NCI-H748 (cell line): ENCODE measurements at regions not wholly inside any gene's neighbourhood (a gene's known extent, or its start where the extent isn't known, plus 50 kb on each side); places are given as distances from the start of the nearest gene placed in this dataset.

ENCODE experiments used
- DNase-seq: peaks from one replicate; lab custom pipeline; 2025; ENCODE audit not compliant: unreplicated experiment; lab: John Stamatoyannopoulos, UW

DNA sequence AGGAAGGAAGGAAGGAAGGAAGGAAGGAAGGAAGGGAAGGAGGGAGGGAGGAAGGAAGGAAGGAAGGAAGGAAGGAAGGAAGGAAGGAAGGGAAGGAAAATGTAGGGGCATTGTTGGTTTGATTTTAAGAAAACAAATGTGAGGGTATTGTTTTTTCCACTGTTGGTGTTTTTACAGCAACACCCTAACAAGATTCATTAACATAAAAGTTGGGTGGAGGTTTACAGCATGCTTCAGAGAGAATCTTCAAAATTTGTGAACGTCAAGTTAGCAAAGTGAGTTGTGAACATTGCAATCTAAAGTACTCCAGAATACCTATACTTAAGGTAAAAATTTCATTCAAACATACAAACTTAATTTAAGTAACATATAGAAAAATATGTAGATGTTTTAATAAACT, 200.2 kb upstream of the ID4 start:
- no peak for DNase-seq

DNA sequence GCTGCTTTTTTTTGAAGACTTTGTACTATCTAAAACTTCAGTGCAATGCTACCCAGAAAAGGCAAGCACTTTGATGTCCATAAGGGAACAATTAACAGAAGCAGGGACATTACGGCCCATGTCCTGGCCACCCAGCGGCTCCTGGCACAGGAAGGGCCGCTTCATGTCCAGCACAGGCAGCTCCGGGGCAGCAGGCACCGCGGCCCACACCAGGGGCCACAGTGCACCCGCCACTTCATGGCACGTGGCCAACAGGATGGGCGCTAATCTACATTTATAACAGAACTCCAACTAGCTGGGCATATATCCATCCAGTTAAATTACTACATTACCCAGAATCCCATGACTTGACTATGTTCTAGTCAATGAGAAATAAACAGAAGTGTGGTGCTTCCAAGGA, 198.2 kb upstream of the ID4 start:
- no peak for DNase-seq

DNA sequence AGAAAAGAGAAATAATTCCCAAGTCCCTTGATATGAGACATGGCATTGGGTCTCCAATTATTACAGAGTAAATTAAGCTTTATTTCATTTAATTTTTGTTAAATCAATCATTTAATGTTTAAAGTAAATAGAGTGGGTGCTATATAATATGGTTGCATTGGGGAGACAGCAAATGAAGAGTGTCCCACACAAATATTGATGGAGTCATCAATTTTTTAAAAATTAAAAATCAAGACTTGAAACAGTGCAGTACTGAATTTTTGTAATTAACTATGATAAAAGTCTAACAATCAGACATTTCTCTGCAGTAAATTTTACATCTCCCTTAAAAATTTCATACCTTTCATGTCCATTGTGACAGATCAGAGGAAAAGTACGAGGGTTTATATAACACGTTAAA, 193.9 kb upstream of the ID4 start:
- DNase-seq, result no peak

DNA sequence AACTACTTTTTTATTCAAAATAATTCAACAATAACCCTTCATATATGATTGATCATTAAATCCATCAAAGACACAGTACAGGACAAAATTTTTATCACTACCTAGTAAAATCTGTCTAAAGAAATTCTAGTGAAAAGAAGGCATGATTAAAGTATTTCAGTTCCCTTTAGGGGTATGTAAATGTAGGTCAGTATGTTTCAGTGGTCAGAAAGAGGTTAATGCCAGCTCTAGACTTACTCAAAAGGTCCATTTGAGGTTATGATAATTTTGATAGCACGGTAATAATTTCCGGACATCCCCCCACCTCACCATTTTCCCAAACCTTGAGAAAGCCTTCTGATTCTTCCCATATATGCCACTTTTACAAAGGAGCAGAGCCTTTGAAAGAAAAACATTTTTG, 193.5 kb upstream of the ID4 start:
- DNase-seq, result no peak

DNA sequence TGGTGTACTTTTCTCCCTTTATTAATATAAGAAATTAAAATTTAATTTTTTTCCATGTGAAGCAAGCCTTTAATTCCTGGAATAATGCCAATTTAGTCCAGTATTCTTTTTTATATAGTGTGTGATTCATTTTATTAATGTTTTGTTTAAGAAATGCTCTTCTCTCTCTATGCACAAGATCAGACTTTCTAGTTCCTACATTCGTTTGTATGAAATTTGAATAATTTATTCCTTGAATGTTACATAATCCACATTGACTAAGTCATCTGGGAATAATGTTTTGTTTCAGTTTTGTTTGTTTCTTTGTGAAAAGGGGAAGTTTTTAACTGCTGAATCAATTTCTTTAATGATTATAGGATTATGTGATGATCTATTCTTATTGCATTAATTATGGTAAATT, 181.4 kb upstream of the ID4 start:
- DNase-seq, result no peak

DNA sequence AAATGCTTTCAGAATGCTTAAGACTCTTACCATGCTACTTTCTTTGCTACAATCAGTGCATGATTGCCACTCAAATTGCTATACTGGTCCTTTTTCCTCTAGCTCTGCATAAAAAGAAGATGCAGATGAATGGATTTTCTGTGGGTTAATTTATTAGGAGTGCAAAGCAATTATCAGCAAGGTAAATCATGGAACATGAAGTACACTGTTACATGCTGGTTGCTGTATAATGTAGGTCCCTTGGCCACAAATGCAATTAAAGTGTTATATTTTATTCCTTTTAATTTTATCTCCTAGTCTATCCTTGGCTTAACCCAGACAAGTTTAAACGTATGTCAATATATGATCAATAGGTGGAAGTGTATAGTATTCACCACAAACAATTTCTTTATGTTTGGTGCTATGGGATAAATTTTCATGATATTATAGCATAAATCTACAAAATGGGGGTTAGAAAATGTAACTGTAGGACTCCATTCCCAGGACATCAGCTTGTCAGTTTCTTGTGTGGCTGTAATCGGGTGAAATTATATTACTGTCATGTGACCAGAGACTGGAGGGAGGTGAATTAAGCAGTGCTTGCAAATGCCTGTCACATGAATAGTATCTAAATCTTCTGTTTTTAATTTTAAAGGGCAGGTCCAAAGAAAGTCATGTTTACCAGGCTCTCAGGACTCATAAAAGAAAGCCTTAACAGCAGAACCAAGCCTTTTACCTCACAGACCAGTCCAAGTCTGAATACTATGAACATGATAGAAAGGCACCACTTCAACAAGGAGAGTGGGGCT, 176.9 kb upstream of the ID4 start:
- no peak for DNase-seq

DNA sequence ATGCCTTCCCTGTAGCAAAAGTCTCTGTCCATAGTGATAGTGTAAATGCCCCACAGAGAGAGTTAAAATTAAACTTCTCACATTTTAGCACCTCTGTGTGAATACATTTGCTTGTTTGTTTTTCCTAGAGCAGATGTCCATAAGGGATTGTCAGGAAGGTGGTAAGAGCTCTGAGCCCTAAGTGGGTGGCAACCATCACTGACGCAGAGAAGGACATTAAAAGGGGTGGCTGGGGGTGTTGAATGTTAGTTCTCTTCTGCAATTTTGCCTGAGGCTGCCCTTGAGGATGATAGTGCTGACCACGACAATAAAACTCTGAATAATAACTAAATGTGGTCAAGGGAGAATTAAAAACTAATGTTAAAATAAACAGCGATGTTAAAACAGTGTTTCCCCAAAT, 174.3 kb upstream of the ID4 start:
- DNase-seq, result no peak

DNA sequence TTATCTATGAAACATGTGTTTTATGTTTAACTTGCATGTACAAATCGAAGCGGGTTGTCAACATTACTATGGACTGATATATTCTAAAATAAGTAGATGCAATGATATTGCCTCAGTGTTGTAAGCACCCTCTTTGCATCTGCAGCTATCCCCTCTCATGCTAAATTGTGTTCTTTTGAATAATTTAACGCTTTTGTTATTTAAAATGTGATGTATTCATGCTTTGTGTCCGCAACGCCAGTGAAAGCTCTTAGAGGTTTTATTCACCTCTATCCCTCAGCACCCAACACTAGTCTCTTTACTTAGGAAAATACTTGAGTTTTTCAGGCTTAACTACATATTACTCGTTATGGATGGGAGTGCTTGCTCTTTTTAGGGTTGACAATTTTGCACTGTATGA, 173.7 kb upstream of the ID4 start:
- DNase-seq, result no peak

DNA sequence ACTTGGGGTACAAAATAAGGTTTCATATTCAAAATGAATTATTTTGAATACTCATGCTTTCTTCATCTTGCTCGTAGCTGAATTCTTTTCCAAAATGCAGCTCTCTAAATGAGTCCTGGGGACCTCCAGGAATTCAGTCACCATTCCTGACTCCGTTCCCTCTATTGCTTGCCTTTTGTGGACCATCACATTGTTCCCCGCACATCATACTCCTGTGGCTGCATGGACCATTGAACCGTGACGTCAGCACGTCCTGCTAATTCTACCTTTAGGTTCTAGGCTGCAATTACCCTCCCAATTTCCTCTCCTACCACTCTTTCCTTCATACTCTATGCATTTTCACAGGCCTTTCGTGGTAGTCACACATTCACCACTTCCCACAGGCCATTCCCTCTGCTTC, 173.1 kb upstream of the ID4 start:
- no peak for DNase-seq

DNA sequence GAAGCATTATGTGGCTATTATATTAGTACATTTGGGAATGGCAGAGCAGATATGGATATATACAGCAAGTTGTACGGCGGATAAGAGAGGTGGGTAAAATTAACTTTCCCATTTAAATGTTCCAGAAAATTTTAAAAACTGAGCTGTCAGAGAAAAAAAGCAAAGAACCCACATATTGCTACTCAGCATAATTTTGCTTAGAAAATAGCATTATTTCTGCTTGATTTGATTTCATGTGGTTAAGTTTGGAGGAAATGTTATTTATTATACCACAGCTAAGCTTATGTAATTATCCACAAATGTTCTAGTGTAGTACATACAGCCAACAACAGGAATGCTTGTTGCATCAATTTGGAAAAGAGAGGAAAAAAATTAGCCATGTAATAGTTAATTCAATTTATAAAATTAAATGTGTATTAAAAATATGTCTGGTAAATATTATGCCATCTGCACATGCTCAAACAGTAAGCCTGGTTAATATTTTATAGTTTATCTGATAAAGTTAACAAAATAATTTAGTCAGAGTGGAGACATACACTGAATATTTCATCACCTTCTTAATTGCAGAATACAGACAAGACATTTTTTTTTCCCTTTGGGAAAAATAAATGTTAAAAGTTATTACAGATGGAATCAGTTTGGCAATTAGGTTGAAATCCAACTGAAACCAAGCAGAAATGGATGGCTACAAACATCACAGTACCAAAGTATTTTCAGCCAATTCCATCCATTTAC, 172.1 kb upstream of the ID4 start:
- no peak for DNase-seq

DNA sequence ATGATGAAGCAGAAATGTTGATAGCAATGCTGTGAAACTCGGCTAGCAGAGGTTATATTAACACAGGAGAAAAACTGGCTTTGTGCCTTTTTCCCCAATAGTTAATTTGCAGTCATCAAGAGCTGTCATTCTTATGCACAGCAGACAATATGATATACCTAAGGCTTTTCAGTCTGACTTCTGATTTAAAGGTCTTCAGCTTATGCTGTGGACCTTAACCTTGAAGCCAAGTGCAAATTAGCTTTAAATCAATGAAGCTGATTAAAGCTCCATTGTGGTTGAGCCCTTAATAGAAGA, 171.6 kb upstream of the ID4 start:
- peak; percentile 31 for DNase-seq

DNA sequence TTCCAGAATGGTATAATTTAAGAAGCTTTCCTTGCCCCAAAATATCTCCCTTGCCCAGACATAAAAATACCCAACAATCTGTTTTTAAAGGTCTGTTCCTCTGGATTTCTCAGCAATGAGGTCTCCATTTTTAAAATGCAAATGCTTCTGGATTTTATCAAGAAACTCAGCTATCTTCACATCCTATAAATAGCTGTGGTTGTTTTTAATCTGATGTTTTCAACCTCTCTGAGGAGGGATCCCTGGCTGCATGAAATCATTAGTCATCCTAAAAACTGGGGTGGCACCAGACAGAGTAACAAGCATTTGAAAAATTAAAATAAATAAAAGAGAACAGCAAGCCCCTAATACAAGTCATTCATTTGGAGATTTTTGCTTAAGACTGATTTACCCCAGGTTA, 168.5 kb upstream of the ID4 start:
- DNase-seq, result no peak

DNA sequence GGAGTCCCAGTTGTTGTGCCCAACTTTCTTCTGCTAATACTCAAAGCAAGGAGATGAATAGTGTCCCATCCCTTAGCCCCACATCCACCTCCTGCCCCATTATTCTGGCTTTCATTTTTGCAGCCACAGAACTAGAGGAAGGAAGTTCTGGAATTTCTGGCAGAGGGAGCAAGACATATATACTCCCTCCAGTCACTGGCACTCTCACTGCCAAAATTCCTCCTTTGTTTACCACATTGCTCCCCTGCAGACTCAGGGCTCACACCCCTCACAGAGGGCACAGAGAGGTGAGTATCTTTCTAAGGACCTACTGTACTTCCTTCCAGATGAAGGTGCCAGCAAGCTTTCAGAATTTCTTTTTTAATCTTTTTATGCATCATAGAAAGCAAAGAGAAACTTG, 168.0 kb upstream of the ID4 start:
- DNase-seq, result no peak

DNA sequence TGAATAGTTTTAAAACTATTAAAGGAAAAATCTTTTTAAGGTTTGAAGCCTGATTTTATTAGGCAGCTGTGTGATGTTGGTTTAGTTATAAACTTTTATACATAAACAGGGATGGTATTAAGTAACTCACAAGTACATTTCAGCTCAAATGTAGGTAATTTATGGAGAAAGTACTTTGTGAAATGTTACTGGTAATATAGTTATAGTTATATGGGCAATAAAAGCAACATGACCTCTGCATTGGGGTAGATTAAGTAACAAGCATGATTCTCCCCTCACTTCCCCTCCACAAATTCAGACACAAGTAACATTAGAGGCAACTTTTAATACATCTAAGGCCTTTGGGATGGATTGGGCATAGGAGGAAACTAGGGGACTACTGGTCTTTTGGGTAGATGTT, 154.3 kb upstream of the ID4 start:
- no peak for DNase-seq

DNA sequence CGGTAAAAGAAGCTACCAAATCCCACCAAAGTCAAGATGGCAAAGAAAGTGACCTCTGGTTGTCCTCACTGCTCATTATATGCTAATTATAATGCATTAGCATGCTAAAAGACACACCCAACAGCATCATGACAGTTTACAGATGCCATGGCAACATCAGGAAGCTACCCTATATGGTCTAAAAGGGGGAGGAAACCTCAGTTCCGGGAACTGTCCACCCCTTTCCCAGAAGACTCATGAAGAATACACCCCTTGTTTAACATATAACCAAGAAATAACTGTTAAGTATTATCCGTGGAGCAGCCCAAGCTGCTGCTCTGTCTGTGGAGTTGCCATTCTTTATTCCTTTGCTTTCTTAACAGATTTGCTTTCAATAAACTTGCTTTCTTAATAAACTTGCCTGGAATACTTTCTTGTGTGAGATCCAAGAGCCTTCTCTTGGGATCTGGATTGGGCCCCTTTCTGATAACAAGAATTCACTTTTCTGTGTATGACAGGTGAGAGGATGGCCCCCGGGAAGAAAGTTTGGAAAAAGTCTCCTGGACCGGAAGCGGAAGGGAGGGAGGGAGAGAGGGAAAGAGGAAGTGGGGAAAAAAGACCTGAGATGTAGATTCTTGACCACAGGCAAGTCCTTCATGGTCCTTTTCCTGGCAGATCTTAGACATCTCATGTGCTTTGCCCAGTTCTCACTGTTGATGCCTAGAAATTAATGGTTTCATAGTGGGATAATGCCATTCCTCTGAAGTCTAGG, 146.7 kb upstream of the ID4 start:
- DNase-seq, result no peak

DNA sequence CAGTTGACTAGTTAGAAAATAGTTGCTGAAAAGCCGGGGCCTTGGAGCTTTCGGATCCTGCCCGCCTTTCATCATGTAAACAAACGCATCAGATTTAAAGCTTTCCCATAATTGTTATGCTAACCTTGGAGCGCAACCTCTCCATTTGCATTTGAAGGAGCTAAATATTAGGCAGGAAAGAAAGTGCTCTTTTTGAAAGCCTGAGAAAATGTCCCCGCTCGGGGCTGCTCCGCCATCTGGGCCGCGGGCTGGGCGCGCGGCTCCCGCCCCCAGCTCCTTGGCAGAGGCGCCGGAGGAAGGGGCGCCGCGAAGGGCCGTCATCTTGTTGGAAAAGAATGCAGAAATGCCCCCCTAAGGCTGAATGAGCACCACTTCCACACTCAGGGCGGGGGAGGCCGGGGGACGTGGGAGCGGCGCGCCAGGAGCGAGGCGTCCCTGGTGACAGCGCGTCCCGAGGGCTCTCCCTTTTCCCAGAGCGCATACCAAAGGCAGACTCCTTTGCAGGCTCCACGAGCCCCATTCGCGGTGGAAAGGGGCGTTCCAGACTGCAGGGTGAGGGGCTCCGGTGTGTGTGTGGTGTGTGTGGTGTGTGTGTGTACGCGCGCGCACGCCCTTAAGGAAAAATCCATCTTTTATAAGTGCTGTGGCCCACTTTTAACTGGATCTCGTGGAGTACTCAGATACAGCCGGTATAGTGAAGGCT, 145.6 kb upstream of the ID4 start:
- no peak for DNase-seq

DNA sequence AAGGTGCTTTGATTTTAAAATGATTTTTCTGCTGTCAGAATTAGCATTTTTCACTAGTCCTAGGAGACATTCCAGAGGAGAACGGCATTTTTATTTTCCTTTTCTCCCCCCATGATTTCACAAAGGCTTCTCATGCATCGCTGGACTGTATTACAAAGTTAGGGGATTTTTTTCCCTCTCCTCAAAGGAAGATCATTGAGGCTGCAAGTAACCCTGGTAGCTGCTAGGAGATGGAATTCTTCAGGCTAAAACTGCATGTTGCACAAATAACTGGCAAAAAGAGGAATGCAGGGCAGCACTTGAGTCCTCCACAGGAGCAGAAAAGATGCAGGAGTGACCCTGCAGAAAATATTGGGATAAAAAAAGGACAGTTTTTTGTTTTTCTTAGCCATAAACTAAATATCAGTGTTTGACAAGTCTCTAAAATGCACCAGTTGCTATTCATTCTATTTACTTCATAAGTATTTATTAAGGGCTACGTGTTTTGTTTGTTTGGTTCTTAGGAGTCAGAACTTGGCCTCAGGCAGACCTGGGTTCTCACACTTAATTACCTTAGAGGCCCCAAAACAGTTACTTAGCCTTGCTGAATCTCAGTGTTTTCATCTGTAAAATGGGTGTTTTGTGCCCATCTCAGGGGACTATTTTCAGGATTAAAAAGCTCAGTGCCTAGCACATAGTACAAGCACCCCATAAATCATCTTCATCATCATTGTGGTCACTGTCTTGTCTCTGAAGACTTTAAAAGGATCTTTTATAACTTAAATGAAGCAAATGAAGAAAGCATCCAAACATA, 144.5 kb upstream of the ID4 start:
- no peak for DNase-seq

DNA sequence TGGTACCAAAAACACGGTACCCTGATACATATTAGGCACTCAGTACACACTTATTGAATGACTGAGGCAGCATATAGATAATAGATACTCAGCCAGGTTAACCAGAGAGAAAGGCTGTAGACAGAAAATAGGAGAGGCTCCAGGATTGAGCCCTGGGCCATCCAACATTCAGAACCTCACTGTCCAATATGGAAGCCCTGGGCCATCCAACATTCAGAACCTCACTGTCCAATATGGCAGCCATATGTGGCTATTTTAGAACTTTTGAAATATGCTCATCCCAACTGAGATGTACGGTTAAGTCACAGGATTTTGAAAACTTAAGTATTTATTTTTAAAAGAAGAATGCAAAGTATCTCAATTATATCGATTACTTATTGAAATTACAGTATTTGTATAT, 142.5 kb upstream of the ID4 start:
- no peak for DNase-seq

DNA sequence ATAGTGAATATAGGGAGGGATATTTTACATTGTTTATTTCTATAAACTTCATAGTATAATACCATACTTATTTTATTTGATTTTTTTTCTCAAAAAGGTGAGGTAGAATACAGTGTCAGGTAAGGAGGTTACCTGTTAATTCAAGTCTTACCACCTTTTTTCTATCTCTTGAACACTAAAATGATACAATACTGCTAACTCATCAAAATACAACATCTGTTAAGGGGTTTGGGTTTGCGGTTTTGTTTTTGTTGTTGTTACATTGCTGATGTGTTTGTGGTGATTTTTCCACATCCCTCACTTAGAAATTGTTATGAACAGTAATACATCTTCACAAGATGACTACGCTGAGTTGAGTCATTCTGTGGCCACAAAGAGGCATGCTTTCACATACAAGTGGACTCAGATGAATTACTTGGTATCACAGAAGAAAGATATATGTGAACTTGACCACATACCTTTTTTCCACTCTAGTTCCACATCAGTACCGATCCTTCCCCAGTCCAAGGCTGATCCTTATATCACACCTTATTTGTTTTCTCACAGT, 139.4 kb upstream of the ID4 start:
- DNase-seq, result no peak

DNA sequence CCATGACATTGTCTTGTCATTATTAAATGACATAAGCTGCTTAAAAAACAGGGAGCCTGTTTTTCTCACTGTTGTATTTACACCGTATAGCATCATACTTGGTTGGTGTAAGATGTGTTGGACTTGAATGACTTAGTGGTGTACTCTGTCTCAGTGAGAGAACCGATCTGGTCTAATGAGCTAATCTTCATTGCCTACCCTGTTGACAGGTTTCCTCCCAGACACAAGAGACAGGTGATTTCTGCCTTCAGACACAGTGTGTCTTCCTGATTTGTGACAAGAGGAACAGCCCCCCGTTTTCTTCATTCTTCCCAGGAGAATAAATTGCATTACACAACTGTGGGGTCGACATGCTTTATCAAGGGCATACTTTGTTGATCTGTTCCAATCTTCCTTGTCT, 137.2 kb upstream of the ID4 start:
- DNase-seq, result no peak

DNA sequence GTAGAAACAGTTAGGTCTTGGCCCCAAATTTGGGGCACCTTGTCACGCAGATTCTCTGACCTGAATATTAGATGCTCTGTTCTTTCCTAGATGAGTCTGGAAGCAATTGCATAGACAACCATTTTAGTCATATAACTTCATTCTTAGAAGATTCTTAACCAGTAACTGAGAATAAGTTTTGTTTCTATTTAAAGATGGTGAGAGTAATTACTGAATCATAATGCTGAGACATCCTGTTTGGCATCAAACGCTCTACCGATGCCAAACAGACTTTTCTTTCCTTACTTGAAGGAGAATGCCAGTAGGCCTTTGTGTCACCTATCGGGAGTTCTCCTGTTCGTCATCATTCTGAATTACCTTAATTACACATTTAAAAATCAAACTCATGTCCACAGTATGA, 131.6 kb upstream of the ID4 start:
- no peak for DNase-seq
